ENCODE measurements at regions not wholly inside any gene's neighbourhood (a gene's known extent, or its start where the extent isn't known, plus 50 kb on each side); places are given as distances from the start of the nearest gene placed in this dataset.

DNA sequence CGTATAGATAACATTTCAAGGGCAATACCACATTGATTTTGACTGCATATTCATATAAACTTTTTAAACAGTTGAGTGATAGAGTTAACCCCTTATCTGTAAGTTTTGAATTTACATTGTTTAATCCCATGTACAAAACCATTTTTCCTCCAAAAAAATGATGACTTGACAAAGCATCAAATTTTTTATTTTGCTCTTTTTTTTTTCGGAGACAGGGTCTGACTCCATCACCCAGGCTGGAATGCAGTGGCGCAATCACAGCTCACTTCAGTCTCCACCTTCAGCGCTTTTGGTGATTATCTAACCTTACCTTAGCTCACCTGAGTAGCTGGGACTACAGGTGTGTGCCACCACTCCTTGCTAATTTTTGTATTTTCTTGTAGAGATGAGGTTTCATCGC lies 1670.1 kb upstream of the CDH9 start:
- no peak for DNase-seq (ENCODE audit: low read depth)
- TF ChIP-seq, protein P1, sequence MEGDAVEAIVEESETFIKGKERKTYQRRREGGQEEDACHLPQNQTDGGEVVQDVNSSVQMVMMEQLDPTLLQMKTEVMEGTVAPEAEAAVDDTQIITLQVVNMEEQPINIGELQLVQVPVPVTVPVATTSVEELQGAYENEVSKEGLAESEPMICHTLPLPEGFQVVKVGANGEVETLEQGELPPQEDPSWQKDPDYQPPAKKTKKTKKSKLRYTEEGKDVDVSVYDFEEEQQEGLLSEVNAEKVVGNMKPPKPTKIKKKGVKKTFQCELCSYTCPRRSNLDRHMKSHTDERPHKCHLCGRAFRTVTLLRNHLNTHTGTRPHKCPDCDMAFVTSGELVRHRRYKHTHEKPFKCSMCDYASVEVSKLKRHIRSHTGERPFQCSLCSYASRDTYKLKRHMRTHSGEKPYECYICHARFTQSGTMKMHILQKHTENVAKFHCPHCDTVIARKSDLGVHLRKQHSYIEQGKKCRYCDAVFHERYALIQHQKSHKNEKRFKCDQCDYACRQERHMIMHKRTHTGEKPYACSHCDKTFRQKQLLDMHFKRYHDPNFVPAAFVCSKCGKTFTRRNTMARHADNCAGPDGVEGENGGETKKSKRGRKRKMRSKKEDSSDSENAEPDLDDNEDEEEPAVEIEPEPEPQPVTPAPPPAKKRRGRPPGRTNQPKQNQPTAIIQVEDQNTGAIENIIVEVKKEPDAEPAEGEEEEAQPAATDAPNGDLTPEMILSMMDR (IDR thresholded peaks at IDR 0.05; ENCODE audit: control insufficient read depth, insufficient read depth, low read depth, low read length, missing control alignments) = no peak
- H3K4me3 ChIP-seq (ENCODE audit: control insufficient read depth, low read depth, low read length) = no peak overlapping the region

DNA sequence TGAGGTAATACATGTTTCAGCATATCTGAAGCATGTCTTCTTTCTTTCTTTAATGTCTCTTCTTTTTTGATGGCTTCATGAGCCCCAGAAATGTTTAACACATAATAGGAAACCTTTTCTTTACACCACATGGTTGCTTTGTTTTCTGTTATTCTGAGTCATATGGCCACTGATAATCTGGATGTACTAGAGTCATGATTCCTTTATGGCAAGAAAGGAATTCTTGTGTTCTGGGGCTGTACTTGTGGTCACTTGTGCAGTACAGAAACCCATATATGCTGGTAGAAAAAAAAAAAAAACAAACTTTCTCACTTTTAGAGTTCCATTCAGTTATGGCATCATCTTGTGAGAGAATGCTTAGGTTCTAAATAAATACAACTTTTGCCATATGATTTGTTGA lies 1669.3 kb upstream of the CDH9 start:
- TF ChIP-seq, protein P1 (IDR thresholded peaks at IDR 0.05; ENCODE audit: control insufficient read depth, insufficient read depth, low read depth, low read length, missing control alignments) = no peak
- H3K4me3 ChIP-seq (ENCODE audit: control insufficient read depth, low read depth, low read length) = no peak overlapping the region
- no peak for DNase-seq (ENCODE audit: low read depth)

DNA sequence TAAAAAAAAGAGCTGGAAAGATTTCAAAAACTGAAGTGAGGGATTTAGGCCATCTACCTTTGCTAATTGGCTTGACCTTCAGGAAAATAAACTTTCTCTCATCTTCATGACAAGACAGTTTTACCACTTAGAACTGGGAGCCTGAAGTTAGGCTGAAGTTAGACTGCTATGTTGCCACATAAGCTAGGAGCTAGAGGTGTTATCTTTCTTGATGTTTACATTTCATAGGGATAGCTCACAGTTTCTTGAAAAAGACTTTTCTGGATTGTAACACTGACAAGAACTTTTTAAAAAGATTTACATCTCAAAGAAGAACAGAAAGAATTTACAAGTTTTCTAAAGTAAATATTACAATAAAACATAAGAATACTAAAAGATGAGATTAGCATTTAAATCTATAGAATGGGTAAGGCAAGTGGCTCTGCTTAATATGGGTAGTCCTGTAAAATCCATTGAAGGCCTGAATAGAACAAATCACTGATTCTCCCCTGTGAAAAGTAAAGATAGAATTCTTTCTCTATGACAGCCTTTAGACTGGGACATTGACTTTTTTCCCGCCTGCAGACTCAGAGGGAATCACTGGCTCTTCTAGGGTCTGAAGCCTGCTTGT lies 1665.4 kb upstream of the CDH9 start:
- TF ChIP-seq, protein P1 (IDR thresholded peaks at IDR 0.05; ENCODE audit: control insufficient read depth, insufficient read depth, low read depth, low read length, missing control alignments) = no peak
- H3K4me3 ChIP-seq (ENCODE audit: control insufficient read depth, low read depth, low read length) = no peak overlapping the region

DNA sequence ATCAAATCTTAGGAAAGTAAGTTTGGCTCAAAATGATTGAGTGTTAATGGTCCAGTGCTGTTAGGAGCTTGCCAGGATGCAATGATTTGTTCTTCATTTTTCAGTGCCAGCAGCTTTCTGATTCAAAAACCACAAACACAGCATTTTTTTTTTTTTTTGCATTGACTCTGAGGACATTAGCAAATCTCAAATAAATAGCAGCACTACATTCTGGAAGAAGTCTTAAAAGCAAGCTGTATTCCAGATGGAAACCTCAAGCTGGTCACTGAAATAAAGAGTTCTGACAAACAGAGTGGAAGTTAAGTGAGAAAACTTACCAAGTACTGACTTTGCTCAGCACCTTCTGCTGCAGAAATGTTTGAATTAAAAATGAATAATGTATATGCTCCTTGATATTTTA lies 1653.1 kb upstream of the CDH9 start:
- DNase-seq (ENCODE audit: low read depth) = no peak
- TF ChIP-seq, protein P1 (IDR thresholded peaks at IDR 0.05; ENCODE audit: control insufficient read depth, insufficient read depth, low read depth, low read length, missing control alignments) = no peak
- H3K4me3 ChIP-seq (ENCODE audit: control insufficient read depth, low read depth, low read length) = no peak overlapping the region

More for the DNA sequence above, 1665.4 kb upstream of the CDH9 start:
- DNase-seq (ENCODE audit: low read depth) = no peak

DNA sequence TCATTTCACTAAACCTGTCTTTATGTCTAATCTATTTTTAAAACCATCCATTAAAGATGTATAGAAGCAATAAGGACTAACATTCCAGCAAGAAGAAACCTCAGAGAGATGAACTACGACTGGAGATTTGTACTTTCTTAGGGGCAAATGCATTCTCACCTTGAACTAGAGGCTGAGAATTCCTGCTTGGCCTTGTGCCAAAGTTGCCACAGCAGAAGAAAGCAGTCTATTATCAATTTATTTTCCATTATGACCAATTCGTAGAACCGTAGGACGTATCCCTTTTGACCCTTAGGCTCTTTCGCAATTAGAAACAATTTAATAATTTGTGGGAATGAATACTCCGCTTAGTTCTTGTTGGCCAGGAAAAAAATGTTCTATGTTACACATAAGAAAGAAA lies 1647.4 kb upstream of the CDH9 start:
- H3K4me3 ChIP-seq (ENCODE audit: control insufficient read depth, low read depth, low read length) = no peak overlapping the region
- DNase-seq (ENCODE audit: low read depth) = no peak
- TF ChIP-seq, protein P1 (IDR thresholded peaks at IDR 0.05; ENCODE audit: control insufficient read depth, insufficient read depth, low read depth, low read length, missing control alignments) = no peak

DNA sequence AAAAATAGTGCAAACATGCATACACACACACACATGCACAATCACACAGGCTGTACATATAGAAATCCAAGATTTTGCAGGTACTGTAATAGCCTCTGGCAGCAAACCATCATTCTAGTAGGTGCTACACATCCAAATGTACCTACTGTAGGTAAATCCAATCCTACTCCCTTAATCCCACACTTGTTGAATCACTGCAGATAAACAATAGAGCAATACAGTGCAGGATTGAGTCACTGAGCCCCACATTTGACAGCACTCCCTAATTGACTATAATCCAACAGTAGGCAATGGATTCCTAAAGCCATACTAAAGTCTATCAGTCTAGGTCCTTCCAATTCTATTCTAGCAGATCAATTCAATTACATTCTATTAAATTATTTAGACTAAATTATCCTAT lies 1640.5 kb upstream of the CDH9 start:
- no peak for DNase-seq (ENCODE audit: low read depth)
- TF ChIP-seq, protein P1 (IDR thresholded peaks at IDR 0.05; ENCODE audit: control insufficient read depth, insufficient read depth, low read depth, low read length, missing control alignments) = no peak
- no peak overlapping the region for H3K4me3 ChIP-seq (ENCODE audit: control insufficient read depth, low read depth, low read length)

DNA sequence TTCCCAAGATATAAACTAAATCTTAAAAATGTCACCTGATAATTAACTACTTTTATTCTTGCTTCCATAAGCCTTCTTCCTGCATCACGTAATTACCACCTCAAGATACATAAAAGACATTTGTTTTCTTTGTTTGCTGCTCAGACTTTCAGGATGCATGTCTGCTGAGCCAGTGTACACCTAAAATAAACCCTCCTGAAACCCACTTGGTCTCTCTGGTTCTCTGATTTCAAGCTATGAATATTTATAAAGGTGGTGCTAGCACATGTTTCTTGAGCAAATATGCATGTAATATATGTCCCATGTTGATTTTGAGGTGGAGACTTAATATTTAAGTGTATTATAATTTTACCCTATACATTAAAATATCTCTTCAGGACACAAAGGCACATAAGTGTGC lies 1627.7 kb upstream of the CDH9 start:
- no peak overlapping the region for H3K4me3 ChIP-seq (ENCODE audit: control insufficient read depth, low read depth, low read length)
- no peak for DNase-seq (ENCODE audit: low read depth)
- TF ChIP-seq, protein P1 (IDR thresholded peaks at IDR 0.05; ENCODE audit: control insufficient read depth, insufficient read depth, low read depth, low read length, missing control alignments) = no peak

Data from AG09309 (cell line).